ENCODE measurements at regions not wholly inside any gene's neighbourhood (a gene's known extent, or its start where the extent isn't known, plus 50 kb on each side); places are given as distances from the start of the nearest gene placed in this dataset.
"Not testable (repeated sequence)": the region's sequence is repeated elsewhere in the genome, so short reads cannot be mapped to it uniquely, and the experiment has no call there.

DNA sequence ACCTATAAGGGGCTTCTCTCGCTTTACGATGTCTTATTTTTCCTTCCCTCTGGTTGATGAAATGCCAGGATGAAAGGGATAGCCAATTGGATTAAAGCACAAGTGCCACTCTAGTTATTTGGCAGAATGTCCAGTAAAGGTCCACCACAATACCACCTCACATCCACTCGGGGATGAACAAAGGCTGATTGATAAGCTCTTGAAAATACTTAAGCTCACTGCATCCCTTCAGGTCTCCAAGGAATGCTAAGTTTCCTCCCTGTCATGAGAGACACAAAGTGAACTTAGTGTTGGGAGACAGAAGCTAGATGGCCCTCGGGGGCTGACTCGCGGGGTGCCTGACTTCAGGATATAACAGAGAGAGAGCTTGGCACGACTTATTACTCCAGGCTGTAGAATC is 185.9 kb upstream of the ZNF644 start:
- H3K4me3 ChIP-seq; H3K27me3 ChIP-seq; DNase-seq; H3K4me1 ChIP-seq; H3K27ac ChIP-seq; H3K9me3 ChIP-seq; FAIRE-seq; intact Hi-C loops (cut with DNase I); H3K36me3 ChIP-seq; ATAC-seq: not testable (repeated sequence)
- 71 to 77% methylated on average over 7 of the region's 7 CpGs for WGBS, 2 donors

DNA sequence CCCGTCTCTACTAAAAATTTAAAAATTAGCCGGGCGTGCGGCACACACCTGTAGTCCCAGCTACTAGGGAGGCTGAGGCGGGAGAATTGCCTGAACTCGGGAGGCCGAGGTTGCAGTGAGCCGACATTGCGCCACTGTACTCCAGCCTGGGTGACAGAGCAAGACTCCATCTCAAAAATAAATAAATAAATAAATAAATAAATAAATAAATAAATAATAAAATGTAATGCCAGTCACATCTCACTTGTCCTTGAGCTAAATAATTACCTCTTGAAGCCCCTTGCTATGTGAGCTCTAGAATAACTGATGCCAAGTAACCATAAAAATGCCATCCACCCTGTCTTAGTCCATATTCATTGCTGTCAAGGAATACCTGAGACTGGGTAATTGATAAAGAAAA is 182.3 kb upstream of the ZNF644 start:
- H3K4me1 ChIP-seq; FAIRE-seq; H3K27me3 ChIP-seq; intact Hi-C loops (cut with DNase I); ATAC-seq; H3K36me3 ChIP-seq; H3K27ac ChIP-seq; DNase-seq; H3K4me3 ChIP-seq; H3K9me3 ChIP-seq: not testable (repeated sequence)
- 94 to 95% methylated on average over 9 of the region's 9 CpGs for WGBS, 2 donors

DNA sequence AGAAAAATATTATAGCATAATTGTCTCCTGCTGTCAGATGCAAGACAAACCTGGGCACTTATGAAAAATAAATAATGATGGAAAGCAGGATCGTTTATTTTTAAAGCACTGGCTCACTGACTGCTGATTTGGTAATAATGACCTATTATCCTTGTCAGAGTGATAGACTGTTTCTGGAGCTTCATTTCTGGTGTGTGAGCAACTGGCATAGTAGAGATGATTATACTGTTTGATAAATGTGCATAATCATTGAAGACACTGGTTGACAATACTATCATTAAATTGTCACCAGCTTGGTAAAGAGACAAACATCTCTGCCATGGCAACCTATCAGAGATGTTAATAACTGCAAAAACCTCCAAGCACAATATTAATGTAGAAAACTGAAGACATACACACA is 179.9 kb upstream of the ZNF644 start:
- no peak for DNase-seq
- TF ChIP-seq, protein P1, sequence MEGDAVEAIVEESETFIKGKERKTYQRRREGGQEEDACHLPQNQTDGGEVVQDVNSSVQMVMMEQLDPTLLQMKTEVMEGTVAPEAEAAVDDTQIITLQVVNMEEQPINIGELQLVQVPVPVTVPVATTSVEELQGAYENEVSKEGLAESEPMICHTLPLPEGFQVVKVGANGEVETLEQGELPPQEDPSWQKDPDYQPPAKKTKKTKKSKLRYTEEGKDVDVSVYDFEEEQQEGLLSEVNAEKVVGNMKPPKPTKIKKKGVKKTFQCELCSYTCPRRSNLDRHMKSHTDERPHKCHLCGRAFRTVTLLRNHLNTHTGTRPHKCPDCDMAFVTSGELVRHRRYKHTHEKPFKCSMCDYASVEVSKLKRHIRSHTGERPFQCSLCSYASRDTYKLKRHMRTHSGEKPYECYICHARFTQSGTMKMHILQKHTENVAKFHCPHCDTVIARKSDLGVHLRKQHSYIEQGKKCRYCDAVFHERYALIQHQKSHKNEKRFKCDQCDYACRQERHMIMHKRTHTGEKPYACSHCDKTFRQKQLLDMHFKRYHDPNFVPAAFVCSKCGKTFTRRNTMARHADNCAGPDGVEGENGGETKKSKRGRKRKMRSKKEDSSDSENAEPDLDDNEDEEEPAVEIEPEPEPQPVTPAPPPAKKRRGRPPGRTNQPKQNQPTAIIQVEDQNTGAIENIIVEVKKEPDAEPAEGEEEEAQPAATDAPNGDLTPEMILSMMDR (IDR thresholded peaks at IDR 0.05), result no peak
- intact Hi-C loops (cut with DNase I), result no loop called here
- Histone ChIP-seq H3K4me1 (no peaks in the 10 kb centered on the region), H3K27me3 (no peaks in the 10 kb centered on the region), H3K9me3 (no peaks in the 10 kb centered on the region), H3K4me3 (no peak overlapping the region), H3K36me3 (no peaks in the 10 kb centered on the region), H3K27ac (no peak overlapping the region)
- FAIRE-seq, result no peak
- WGBS, 2 donors, result 39 to 48% methylated on average over 1 of the region's 1 CpG
- ATAC-seq, result no peak

DNA sequence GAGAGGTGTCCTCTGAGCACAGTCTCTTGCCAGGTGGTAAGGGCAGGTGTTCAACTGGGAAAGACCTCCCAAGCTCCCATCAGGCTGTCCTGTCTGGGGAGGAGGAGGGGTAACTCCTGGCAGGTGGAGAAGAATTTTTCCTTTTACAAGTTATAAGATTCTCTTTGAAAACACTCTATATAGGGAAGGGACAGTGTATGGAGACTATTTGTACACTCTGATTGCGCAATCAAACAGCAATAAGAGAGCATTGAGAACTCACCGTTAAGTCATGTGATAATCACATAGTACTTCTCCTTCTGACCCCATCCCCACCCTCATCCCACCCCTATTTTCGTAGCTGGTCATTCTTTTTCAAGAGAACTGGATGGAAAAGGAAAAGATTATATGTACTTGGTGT is 179.3 kb upstream of the ZNF644 start:
- TF ChIP-seq, protein P1 (IDR thresholded peaks at IDR 0.05), result no peak
- intact Hi-C loops (cut with DNase I), result no loop called here
- no peak for FAIRE-seq
- WGBS, 2 donors, result 44 to 51% methylated on average over 3 of the region's 3 CpGs
- Histone ChIP-seq H3K4me1 (no peaks in the 10 kb centered on the region), H3K27me3 (no peaks in the 10 kb centered on the region), H3K4me3 (no peak overlapping the region), H3K9me3 (no peaks in the 10 kb centered on the region), H3K36me3 (no peaks in the 10 kb centered on the region), H3K27ac (no peak overlapping the region)
- DNase-seq, result no peak
- no peak for ATAC-seq

DNA sequence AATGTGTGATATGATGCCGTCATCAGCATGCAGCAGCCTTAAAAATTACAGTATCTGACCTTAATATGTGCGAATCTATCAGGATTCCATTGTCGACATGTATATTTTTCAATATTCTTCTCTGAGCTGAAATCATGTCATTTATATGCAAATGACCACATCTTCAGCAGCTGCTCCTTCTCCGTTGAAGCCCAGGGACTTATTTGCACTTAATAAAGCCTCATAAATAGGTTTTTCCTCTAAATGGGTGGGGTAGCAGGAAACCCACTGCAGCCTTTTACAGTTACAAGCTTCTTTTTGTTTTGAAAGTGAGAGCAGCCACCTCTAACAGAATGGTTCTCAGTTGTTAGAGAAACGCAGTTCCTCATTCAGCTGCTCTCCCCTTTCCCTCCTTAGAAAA is 178.8 kb upstream of the ZNF644 start:
- FAIRE-seq (no peak), DNase-seq (no peak), ATAC-seq (no peak)
- Histone ChIP-seq H3K27ac (no peak overlapping the region), H3K4me1 (no peaks in the 10 kb centered on the region), H3K27me3 (no peaks in the 10 kb centered on the region), H3K4me3 (no peak overlapping the region), H3K9me3 (no peaks in the 10 kb centered on the region), H3K36me3 (no peaks in the 10 kb centered on the region)
- TF ChIP-seq, protein P1 (IDR thresholded peaks at IDR 0.05), result no peak
- 52 to 60% methylated on average over 5 of the region's 5 CpGs for WGBS, 2 donors
- intact Hi-C loops (cut with DNase I), result no loop called here

DNA sequence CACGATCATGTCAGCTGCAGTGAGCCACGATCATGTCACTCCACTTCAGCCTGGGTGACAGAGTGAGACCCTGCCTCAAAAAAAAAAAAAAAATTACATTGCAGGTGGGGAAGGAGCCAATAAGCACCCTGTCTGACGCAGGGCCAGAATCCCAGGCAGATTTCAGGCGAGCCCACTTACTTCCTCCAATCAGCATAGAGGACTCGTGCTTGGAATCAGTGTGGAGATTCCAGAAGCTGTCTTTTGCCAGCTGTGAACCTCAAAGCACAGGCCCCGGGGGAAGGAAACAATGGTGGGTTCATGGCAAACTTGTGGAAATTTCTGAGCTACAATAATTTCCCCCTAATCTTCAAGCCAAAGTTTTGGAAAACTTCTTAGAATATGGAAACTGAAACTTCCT is 178.2 kb upstream of the ZNF644 start:
- TF ChIP-seq, protein P1 (IDR thresholded peaks at IDR 0.05), result no peak
- DNase-seq (no peak), ATAC-seq (no peak), FAIRE-seq (no peak)
- WGBS, 2 donors, result 52 to 69% methylated on average over 6 of the region's 6 CpGs
- H3K36me3 ChIP-seq, result no peaks in the 10 kb centered on the region
- H3K9me3 ChIP-seq, result no peaks in the 10 kb centered on the region
- H3K4me1 ChIP-seq, result no peaks in the 10 kb centered on the region
- no peaks in the 10 kb centered on the region for H3K27me3 ChIP-seq
- intact Hi-C loops (cut with DNase I), result no loop called here
- no peak overlapping the region for H3K27ac ChIP-seq
- no peak overlapping the region for H3K4me3 ChIP-seq

Measured in pancreas (tissue), 10 donors.